HFFc6 (cell line): ENCODE measurements at regions not wholly inside any gene's neighbourhood (a gene's known extent, or its start where the extent isn't known, plus 50 kb on each side); places are given as distances from the start of the nearest gene placed in this dataset.

ENCODE experiments used
- DNase-seq: peaks from one replicate; pipeline ENCODE4 v3.0.0-alpha.2; 2018
- H3K27ac Mint-ChIP-seq: 2 replicates; pipeline ENCODE4 v1.8.0; 2020; ENCODE audit warnings: mild to moderate bottlenecking, mixed read lengths
- H3K27me3 Mint-ChIP-seq: 2 replicates; pipeline ENCODE4 v1.8.0; 2021; ENCODE audit warnings: mild to moderate bottlenecking, moderate library complexity, mixed read lengths; ENCODE audit not compliant: insufficient read depth
- H3K36me3 Mint-ChIP-seq: 2 replicates; pipeline ENCODE4 v1.8.0; 2021; ENCODE audit warnings: low read depth, mixed read lengths
- H3K4me1 Mint-ChIP-seq: 2 replicates; pipeline ENCODE4 v1.8.0; 2020; ENCODE audit warnings: low read depth, mixed read lengths
- H3K4me3 Mint-ChIP-seq: 2 replicates; pipeline ENCODE4 v1.8.0; 2020; ENCODE audit warnings: mild to moderate bottlenecking, moderate library complexity, mixed read lengths
- H3K9me3 Mint-ChIP-seq: 2 replicates; pipeline ENCODE4 v1.8.0; 2020; ENCODE audit warnings: mild to moderate bottlenecking, mixed read lengths
- CTCF ChIP-seq: fragments of 200-600 bp; sonication (generic); IDR thresholded peaks from 2 replicates; pipeline ENCODE4 v1.5.0; 2021; ENCODE audit warnings: antibody characterized with exemption, mild to moderate bottlenecking

- Mint-ChIP-seq H3K9me3 (peaks cover 55% of the 10 kb centered on the region), H3K27me3 (no peaks in the 10 kb centered on the region), H3K4me1 (no peaks in the 10 kb centered on the region), H3K4me3 (no peak overlapping the region), H3K36me3 (peaks cover 5% of the 10 kb centered on the region; the same call in 1 of the 2 replicates), H3K27ac (no peak overlapping the region)
- no peak for TF ChIP-seq CTCF
- DNase-seq: no peak
Measured at GRCh38 chr16:74052016-74052415, 244.6 kb upstream of the PSMD7 start.

- TF ChIP-seq CTCF: no peak
- H3K36me3 Mint-ChIP-seq: peaks cover 5% of the 10 kb centered on the region; the same call in 1 of the 2 replicates
- H3K4me1 Mint-ChIP-seq: no peaks in the 10 kb centered on the region
- no peaks in the 10 kb centered on the region for H3K27me3 Mint-ChIP-seq
- H3K27ac Mint-ChIP-seq: no peak overlapping the region
- no peak overlapping the region for H3K4me3 Mint-ChIP-seq
- no peak for DNase-seq
- peaks cover 26% of the 10 kb centered on the region for H3K9me3 Mint-ChIP-seq
Measured at GRCh38 chr16:74049027-74049426, 247.6 kb upstream of the PSMD7 start.

GRCh38 chr16:74046524-74046923 lies 250.1 kb upstream of the PSMD7 start:
- Mint-ChIP-seq H3K27me3 (no peaks in the 10 kb centered on the region), H3K9me3 (peaks cover 20% of the 10 kb centered on the region), H3K27ac (no peak overlapping the region), H3K36me3 (peaks cover 5% of the 10 kb centered on the region; the same call in 1 of the 2 replicates), H3K4me1 (no peaks in the 10 kb centered on the region), H3K4me3 (no peak overlapping the region)
- TF ChIP-seq CTCF: no peak
- DNase-seq: no peak

- no peak for DNase-seq
Measured at GRCh38 chr16:74045513-74045912, 251.1 kb upstream of the PSMD7 start.

GRCh38 chr16:74035816-74036215 lies 260.8 kb upstream of the PSMD7 start:
- Mint-ChIP-seq H3K27ac (no peak overlapping the region), H3K27me3 (peaks cover 1% of the 10 kb centered on the region; the same call in 1 of the 2 replicates), H3K4me1 (no peaks in the 10 kb centered on the region), H3K9me3 (no peaks in the 10 kb centered on the region), H3K4me3 (no peak overlapping the region), H3K36me3 (no peaks in the 10 kb centered on the region)
- DNase-seq: no peak
- TF ChIP-seq CTCF: peak; percentile 43; the same call in 1 of the 2 replicates

More at GRCh38 chr16:74045513-74045912, 251.1 kb upstream of the PSMD7 start:
- Mint-ChIP-seq H3K27me3 (no peaks in the 10 kb centered on the region), H3K36me3 (peaks cover 5% of the 10 kb centered on the region; the same call in 1 of the 2 replicates), H3K4me1 (no peaks in the 10 kb centered on the region), H3K9me3 (peaks cover 18% of the 10 kb centered on the region), H3K4me3 (no peak overlapping the region), H3K27ac (no peak overlapping the region)
- no peak for TF ChIP-seq CTCF

GRCh38 chr16:74034862-74035261 lies 261.8 kb upstream of the PSMD7 start:
- Mint-ChIP-seq H3K4me3 (no peak overlapping the region), H3K27ac (no peak overlapping the region), H3K9me3 (no peaks in the 10 kb centered on the region), H3K36me3 (no peaks in the 10 kb centered on the region), H3K27me3 (peaks cover 1% of the 10 kb centered on the region; the same call in 1 of the 2 replicates), H3K4me1 (no peaks in the 10 kb centered on the region)
- peak; percentile 64 for TF ChIP-seq CTCF
- no peak for DNase-seq
